Vagina (tissue), 2 donors: ENCODE measurements at regions not wholly inside any gene's neighbourhood (a gene's known extent, or its start where the extent isn't known, plus 50 kb on each side); places are given as distances from the start of the nearest gene placed in this dataset.

Experiments used
- DNase-seq, 2 donors: peaks; one replicate each; pipeline ENCODE4 v3.0.0-alpha.2; 2017; ENCODE audit errors: extremely low spot score in 2 of 2
- H3K27ac ChIP-seq: fragments of 200-600 bp; sonication (generic); one replicate; pipeline ENCODE4 v1.5.1; 2019
- H3K27me3 ChIP-seq: fragments of 200-600 bp; sonication (generic); one replicate; pipeline ENCODE4 v1.5.1; 2019
- H3K36me3 ChIP-seq, 2 donors: fragments of 200-600 bp; sonication (generic); one replicate each; pipeline ENCODE4 v1.5.1; 2017 to 2019
- H3K4me1 ChIP-seq: fragments of 200-600 bp; sonication (generic); one replicate; pipeline ENCODE4 v1.5.1; 2019
- H3K4me3 ChIP-seq, 2 donors: fragments of 200-600 bp; sonication (generic); 1 replicate in 1 of 2; 2 replicates in 1 of 2; pipeline ENCODE4 v1.5.1; 2016 to 2019
- H3K9me3 ChIP-seq: fragments of 200-600 bp; sonication (generic); one replicate; pipeline ENCODE4 v1.5.1; 2019
- POLR2A ChIP-seq, 2 donors: fragments of 450-650 bp; IDR thresholded peaks; one replicate each; pipeline ENCODE4 v1.6.1; 2017; ENCODE audit warnings: antibody characterized with exemption in 2 of 2, mild to moderate bottlenecking in 2 of 2, moderate library complexity in 2 of 2
- POLR2AphosphoS5 ChIP-seq, 2 donors: sonication (generic); formaldehyde crosslinking; IDR thresholded peaks; one replicate each; pipeline ENCODE4 v1.9.0; 2017; ENCODE audit warnings: antibody characterized with exemption in 2 of 2, mild to moderate bottlenecking in 2 of 2, low read depth in 1 of 2; ENCODE audit not compliant: insufficient read depth in 1 of 2
- intact Hi-C: fragments of 100-400 bp; cut with DNase I; formaldehyde crosslinking; loops from one replicate; pipeline ENCODE4 v1.15.1; 2023
- TF ChIP-seq, protein P1 (sequence below), 3 experiments: fragments of 450-650 bp in 2 of 3; fragments of 200-600 bp in 1 of 3; sonication (generic) in 1 of 3; IDR thresholded peaks; one replicate each; pipeline ENCODE4 v1.5.1; 2017 to 2019; ENCODE audit warnings: antibody characterized with exemption in 3 of 3, mild to moderate bottlenecking in 2 of 3, moderate library complexity in 2 of 3

DNA sequence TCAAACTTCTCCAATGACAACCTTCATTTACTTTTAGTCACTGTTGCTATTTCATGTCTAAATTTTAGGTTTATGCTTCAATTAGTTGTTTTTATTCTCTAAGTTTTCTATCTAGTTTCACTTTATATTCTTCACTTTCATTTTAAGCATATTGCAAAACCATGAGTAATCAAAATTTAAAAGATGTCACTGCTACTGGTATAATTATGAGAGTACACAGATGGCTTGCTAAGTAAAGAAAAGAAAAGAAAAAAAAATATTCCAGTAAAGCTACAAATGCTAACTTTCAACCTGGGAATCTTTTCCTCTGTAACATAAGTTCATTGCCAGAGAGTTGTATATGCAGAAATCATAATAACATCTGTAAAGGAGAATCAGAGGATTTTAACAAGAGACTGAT lies 1624.7 kb downstream of the PCDH9 start:
- intact Hi-C loops = no loop called here
- TF ChIP-seq POLR2AphosphoS5 (IDR thresholded peaks at IDR 0.05; ENCODE audit: insufficient read depth in 1 of 2, low read depth in 1 of 2) (no peak), POLR2A (IDR thresholded peaks at IDR 0.05) (no peak)
- TF ChIP-seq, protein P1, sequence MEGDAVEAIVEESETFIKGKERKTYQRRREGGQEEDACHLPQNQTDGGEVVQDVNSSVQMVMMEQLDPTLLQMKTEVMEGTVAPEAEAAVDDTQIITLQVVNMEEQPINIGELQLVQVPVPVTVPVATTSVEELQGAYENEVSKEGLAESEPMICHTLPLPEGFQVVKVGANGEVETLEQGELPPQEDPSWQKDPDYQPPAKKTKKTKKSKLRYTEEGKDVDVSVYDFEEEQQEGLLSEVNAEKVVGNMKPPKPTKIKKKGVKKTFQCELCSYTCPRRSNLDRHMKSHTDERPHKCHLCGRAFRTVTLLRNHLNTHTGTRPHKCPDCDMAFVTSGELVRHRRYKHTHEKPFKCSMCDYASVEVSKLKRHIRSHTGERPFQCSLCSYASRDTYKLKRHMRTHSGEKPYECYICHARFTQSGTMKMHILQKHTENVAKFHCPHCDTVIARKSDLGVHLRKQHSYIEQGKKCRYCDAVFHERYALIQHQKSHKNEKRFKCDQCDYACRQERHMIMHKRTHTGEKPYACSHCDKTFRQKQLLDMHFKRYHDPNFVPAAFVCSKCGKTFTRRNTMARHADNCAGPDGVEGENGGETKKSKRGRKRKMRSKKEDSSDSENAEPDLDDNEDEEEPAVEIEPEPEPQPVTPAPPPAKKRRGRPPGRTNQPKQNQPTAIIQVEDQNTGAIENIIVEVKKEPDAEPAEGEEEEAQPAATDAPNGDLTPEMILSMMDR (IDR thresholded peaks at IDR 0.05) = no peak
- no peaks in the 10 kb centered on the region for H3K36me3 ChIP-seq

DNA sequence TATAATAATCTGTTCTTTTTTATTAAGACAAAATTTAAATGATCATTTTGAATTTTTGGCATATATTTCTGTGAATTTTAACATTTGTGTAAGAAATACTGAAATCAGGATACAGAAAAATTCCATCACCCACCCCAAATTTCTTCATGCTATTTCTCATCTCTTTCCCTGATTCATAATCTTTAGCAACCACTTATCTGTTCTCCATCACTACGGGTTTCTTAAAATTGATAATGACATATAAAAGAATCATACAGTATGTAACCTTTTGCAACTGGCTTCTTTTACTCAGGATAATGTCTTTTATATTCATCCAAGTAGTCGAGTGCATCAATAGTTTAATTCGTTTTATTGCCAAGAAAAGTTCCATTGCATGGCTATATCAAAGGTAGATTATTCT lies 1627.0 kb downstream of the PCDH9 start:
- intact Hi-C loops = no loop called here
- Histone ChIP-seq H3K36me3 (no peaks in the 10 kb centered on the region), H3K4me3 (no peak overlapping the region), H3K4me1 (no peaks in the 10 kb centered on the region), H3K27me3 (no peaks in the 10 kb centered on the region), H3K27ac (no peak overlapping the region), H3K9me3 (no peaks in the 10 kb centered on the region)
- DNase-seq = no peak
- TF ChIP-seq POLR2A (IDR thresholded peaks at IDR 0.05) (no peak), POLR2AphosphoS5 (IDR thresholded peaks at IDR 0.05; ENCODE audit: insufficient read depth in 1 of 2, low read depth in 1 of 2) (no peak)
- TF ChIP-seq, protein P1 (IDR thresholded peaks at IDR 0.05) = no peak

More for the DNA sequence above, 1624.7 kb downstream of the PCDH9 start:
- Histone ChIP-seq H3K4me1 (no peaks in the 10 kb centered on the region), H3K27me3 (no peaks in the 10 kb centered on the region), H3K4me3 (no peak overlapping the region), H3K27ac (no peak overlapping the region), H3K9me3 (no peaks in the 10 kb centered on the region)
- no peak for DNase-seq

DNA sequence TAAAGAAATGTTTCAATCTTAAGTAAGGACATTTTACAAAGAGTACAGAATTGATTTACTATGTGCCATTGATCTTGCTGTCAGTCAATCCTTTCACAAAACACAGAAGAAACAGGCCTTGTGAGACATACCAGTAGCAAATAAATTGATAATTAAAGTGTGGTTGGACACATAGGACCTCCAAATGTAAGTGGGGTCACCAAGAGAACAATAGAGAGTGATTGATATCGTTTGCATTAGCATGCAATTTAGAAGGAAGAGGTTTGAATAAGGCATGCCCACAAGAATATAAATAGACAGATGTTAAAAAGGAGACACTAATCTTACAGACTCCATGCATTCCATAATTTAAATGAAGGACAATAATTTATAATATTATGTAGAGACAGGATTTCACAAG lies 1628.3 kb downstream of the PCDH9 start:
- Histone ChIP-seq H3K27me3 (no peaks in the 10 kb centered on the region), H3K4me3 (no peak overlapping the region), H3K36me3 (no peaks in the 10 kb centered on the region), H3K27ac (no peak overlapping the region), H3K9me3 (no peaks in the 10 kb centered on the region), H3K4me1 (no peaks in the 10 kb centered on the region)
- no peak for DNase-seq
- TF ChIP-seq POLR2A (IDR thresholded peaks at IDR 0.05) = no peak
- TF ChIP-seq POLR2AphosphoS5 (IDR thresholded peaks at IDR 0.05; ENCODE audit: insufficient read depth in 1 of 2, low read depth in 1 of 2) = no peak
- TF ChIP-seq, protein P1 (IDR thresholded peaks at IDR 0.05) = no peak
- intact Hi-C loops = no loop called here

DNA sequence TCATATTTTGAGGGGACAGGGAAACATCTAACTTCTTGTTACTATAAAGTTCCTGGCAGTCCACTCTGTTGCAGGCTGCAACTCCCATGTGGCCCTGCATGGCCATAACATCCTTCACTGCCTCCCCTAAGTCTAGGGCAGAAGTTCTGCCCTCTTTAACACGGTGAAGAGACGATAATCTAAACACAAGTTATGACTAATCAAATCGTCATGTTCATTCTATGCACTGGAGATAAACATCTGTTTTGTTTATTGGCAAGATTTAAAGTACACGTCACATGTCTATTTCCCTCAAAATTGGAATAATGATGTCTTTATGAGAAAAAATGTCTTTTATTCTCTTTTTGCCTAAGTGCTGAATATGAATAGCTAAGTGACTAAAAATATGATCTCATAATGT lies 1629.4 kb downstream of the PCDH9 start:
- H3K9me3 ChIP-seq = no peaks in the 10 kb centered on the region
- H3K27ac ChIP-seq = no peak overlapping the region
- no peaks in the 10 kb centered on the region for H3K36me3 ChIP-seq
- TF ChIP-seq, protein P1 (IDR thresholded peaks at IDR 0.05) = no peak
- TF ChIP-seq POLR2AphosphoS5 (IDR thresholded peaks at IDR 0.05; ENCODE audit: insufficient read depth in 1 of 2, low read depth in 1 of 2) (no peak), POLR2A (IDR thresholded peaks at IDR 0.05) (no peak)
- no peaks in the 10 kb centered on the region for H3K27me3 ChIP-seq
- H3K4me1 ChIP-seq = no peaks in the 10 kb centered on the region
- no peak for DNase-seq
- no peak overlapping the region for H3K4me3 ChIP-seq
- intact Hi-C loops = no loop called here

DNA sequence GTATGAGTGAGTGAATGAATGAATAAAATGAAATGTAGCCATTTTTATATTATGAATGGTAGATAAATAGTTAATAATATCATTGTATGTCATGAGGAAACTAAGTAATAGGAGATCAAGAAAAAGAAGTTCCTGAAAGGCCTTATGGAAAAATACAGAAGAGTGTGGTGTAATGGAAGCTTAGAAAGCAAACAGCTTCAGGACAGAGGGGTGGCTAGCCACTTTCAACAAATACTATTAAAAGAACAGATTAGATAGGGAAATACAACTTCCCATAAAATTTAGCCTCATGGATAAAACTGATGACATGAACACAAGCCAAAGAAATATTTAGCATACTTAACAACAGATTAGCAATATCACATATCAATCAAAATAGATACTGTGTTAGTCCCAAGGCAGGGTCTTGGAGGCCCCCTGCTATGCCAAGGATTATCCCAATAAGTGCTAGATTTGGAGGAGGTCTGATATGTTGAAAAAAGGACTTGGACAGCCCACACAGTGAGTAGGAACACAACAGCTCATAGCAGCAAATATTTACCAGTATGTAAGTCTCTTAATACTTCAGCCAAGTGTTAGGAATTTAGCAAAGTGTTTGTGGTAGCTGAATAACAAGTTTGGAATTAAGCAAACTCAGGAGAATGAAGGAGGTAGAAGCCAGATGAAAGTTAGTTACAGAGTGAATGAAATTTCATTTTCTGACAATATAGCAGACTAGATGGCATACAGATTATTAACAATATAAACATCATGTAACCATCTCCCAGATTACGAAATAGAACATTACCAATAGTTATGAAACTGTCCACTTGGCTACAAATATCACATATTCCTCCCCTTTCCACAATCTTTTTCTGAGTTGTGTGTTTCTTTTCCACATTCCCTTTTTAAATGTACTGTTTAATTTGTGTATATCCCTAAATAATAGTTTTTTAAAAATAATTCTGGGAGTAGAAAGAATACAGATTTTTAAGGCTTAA lies 1632.0 kb downstream of the PCDH9 start:
- intact Hi-C loops = no loop called here
- no peak for DNase-seq
- Histone ChIP-seq H3K9me3 (no peaks in the 10 kb centered on the region), H3K4me1 (no peaks in the 10 kb centered on the region), H3K27ac (no peak overlapping the region), H3K4me3 (no peak overlapping the region), H3K27me3 (no peaks in the 10 kb centered on the region), H3K36me3 (no peaks in the 10 kb centered on the region)
- TF ChIP-seq POLR2A (IDR thresholded peaks at IDR 0.05) = no peak
- no peak for TF ChIP-seq POLR2AphosphoS5 (IDR thresholded peaks at IDR 0.05; ENCODE audit: insufficient read depth in 1 of 2, low read depth in 1 of 2)
- TF ChIP-seq, protein P1 (IDR thresholded peaks at IDR 0.05) = no peak
